ENCODE measurements at regions not wholly inside any gene's neighbourhood (a gene's known extent, or its start where the extent isn't known, plus 50 kb on each side); places are given as distances from the start of the nearest gene placed in this dataset.

GRCh38 chr4:53816561-53816960, 225.3 kb upstream of the LNX1 start:
- no peak for DNase-seq (ENCODE audit: low read depth in 2 of 2)

GRCh38 chr4:53815281-53815680, 224.0 kb upstream of the LNX1 start:
- no peak for DNase-seq (ENCODE audit: low read depth in 2 of 2)

GRCh38 chr4:53813998-53814397, 222.7 kb upstream of the LNX1 start:
- no peak for DNase-seq (ENCODE audit: low read depth in 2 of 2)

- no peak for DNase-seq (ENCODE audit: low read depth in 2 of 2)
Observed at GRCh38 chr4:53810643-53811042, 219.4 kb upstream of the LNX1 start.

- no peak for DNase-seq (ENCODE audit: low read depth in 2 of 2)
Observed at GRCh38 chr4:53809816-53810215, 218.5 kb upstream of the LNX1 start.

GRCh38 chr4:53805291-53805690, 214.0 kb upstream of the LNX1 start:
- no peak for DNase-seq (ENCODE audit: low read depth in 2 of 2)

GRCh38 chr4:53804719-53805118, 213.4 kb upstream of the LNX1 start:
- DNase-seq (ENCODE audit: low read depth in 2 of 2), result peak in 1 of 2 donors; percentile 19

- no peak for DNase-seq (ENCODE audit: low read depth in 2 of 2)
Observed at GRCh38 chr4:53802500-53802899, 211.2 kb upstream of the LNX1 start.

- DNase-seq (ENCODE audit: low read depth in 2 of 2), result no peak
Observed at GRCh38 chr4:53801373-53801772, 210.1 kb upstream of the LNX1 start.

- no peak for DNase-seq (ENCODE audit: low read depth in 2 of 2)
Observed at GRCh38 chr4:53800741-53801140, 209.5 kb upstream of the LNX1 start.

GRCh38 chr4:53793096-53793495, 201.8 kb upstream of the LNX1 start:
- no peak for DNase-seq (ENCODE audit: low read depth in 2 of 2)

- DNase-seq (ENCODE audit: low read depth in 2 of 2), result no peak
Observed at GRCh38 chr4:53790286-53790685, 199.0 kb upstream of the LNX1 start.

GRCh38 chr4:53788621-53789020, 197.3 kb upstream of the LNX1 start:
- DNase-seq (ENCODE audit: low read depth in 2 of 2), result no peak

- no peak for DNase-seq (ENCODE audit: low read depth in 2 of 2)
Observed at GRCh38 chr4:53788011-53788410, 196.7 kb upstream of the LNX1 start.

- DNase-seq (ENCODE audit: low read depth in 2 of 2), result no peak
Observed at GRCh38 chr4:53786632-53787031, 195.3 kb upstream of the LNX1 start.

- no peak for DNase-seq (ENCODE audit: low read depth in 2 of 2)
Observed at GRCh38 chr4:53785996-53786395, 194.7 kb upstream of the LNX1 start.

GRCh38 chr4:53784112-53784511, 192.8 kb upstream of the LNX1 start:
- no peak for DNase-seq (ENCODE audit: low read depth in 2 of 2)

GRCh38 chr4:53783208-53783859, 192.0 kb upstream of the LNX1 start:
- DNase-seq (ENCODE audit: low read depth in 2 of 2), result no peak

- DNase-seq (ENCODE audit: low read depth in 2 of 2), result no peak
Observed at GRCh38 chr4:53782458-53782845, 191.2 kb upstream of the LNX1 start.

GRCh38 chr4:53781629-53782457, 190.6 kb upstream of the LNX1 start:
- DNase-seq (ENCODE audit: low read depth in 2 of 2), result no peak

- no peak for DNase-seq (ENCODE audit: low read depth in 2 of 2)
Observed at GRCh38 chr4:53780736-53781400, 189.6 kb upstream of the LNX1 start.

GRCh38 chr4:53779025-53779424, 187.7 kb upstream of the LNX1 start:
- no peak for DNase-seq (ENCODE audit: low read depth in 2 of 2)

GRCh38 chr4:53778155-53778554, 186.9 kb upstream of the LNX1 start:
- no peak for DNase-seq (ENCODE audit: low read depth in 2 of 2)

Data from stimulated activated CD4-positive, alpha-beta T cell treated with anti-CD3 and anti-CD28 coated beads, Interleukin-15, amount 100 ng/mL, for 48 hours (primary cell).